Mesodermal cell (in vitro differentiated cells): ENCODE measurements at regions not wholly inside any gene's neighbourhood (a gene's known extent, or its start where the extent isn't known, plus 50 kb on each side); places are given as distances from the start of the nearest gene placed in this dataset.

Experiments
- H3K27ac ChIP-seq: 2 replicates; pipeline ENCODE4 v1.7.0; 2013; ENCODE audit warnings: mild to moderate bottlenecking, low read depth, low read length, moderate library complexity; ENCODE audit not compliant: severe bottlenecking
- H3K36me3 ChIP-seq: 2 replicates; pipeline ENCODE4 v1.7.1; 2013; ENCODE audit warnings: mild to moderate bottlenecking, low read length, moderate library complexity; ENCODE audit not compliant: control insufficient read depth, insufficient read depth
- H3K4me1 ChIP-seq: one replicate; pipeline ENCODE4 v1.7.1; 2013; ENCODE audit warnings: mild to moderate bottlenecking, low read length; ENCODE audit not compliant: insufficient read depth, control insufficient read depth, poor library complexity, severe bottlenecking
- H3K4me3 ChIP-seq: 2 replicates; pipeline ENCODE4 v1.7.0; 2013; ENCODE audit warnings: low read length, control low read depth, mild to moderate bottlenecking; ENCODE audit not compliant: insufficient read depth, poor library complexity, severe bottlenecking; ENCODE audit errors: extremely low read depth
- H3K9me3 ChIP-seq: 2 replicates; pipeline ENCODE4 v1.7.1; 2013; ENCODE audit warnings: mild to moderate bottlenecking, low read length, moderate library complexity; ENCODE audit not compliant: control insufficient read depth
- WGBS, 2 experiments: methylation state at CpG; one replicate each; pipeline ENCODE4 v1.1.5; 2013; ENCODE audit warnings: missing lambda C conversion rate in 2 of 2; ENCODE audit not compliant: insufficient coverage in 2 of 2; 5-methylcytosine and 5-hydroxymethylcytosine counted together

DNA sequence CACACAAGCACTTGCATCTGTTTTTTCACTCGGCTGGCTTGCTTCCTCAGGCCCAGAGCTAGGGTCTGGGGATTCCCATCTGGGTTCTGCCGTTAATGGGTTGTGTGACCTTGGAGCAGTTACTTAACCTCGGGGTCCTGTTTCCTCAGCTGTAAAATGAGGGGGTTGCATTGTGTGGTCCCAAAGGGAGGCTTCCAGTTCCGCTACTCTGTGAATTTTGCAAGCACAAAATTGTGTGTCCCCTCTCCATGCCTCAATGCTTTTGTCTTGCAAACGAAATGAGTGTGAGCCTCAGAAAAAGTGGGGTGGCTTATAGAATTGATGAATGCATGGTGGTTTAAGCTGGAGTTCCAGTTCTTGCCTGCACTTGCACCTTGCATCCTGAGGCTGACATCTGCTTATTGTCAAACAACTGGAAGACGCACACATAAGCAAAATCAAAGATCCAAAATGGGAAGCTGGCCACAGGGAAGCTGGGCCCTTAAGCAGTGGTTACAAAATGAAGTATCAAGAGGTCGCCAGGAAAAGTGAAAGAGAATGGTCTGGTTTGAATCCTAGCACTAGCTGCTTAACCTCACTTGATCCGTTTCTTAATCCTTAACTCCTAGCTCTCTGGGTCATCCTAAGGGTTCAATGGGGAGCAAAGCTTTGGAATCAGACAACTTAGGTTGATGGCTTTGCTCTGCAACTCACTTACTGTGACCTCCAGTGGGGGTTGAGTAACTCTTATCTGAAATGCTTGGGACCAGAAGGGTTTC is 490.6 kb downstream of the DHX35 start:
- Histone ChIP-seq H3K9me3 (no peaks in the 10 kb centered on the region), H3K27ac (no peak overlapping the region), H3K4me1 (no peaks in the 10 kb centered on the region), H3K36me3 (no peaks in the 10 kb centered on the region), H3K4me3 (no peak overlapping the region)
- 82 to 92% methylated on average over 4 to 7 of the region's 8 CpGs for WGBS, 2 experiments

DNA sequence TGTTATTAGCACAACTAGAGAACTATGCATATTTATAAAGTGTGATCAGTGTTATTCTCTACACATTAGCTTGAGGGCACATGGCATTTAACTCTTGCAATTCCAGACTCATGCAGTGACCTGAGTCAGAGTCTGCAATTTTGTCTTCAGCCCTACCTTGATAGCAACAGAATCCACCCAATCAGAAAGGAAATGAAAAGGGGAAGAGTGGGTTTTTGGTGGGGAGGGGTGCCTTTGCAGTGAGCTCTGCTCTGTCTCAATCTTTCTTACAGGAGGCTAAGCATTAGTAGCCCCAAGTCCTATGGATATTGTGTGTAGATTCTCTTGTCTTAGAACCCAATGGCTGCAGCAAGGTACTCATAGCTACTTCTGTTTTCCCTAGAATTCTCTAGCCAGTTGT is 489.2 kb downstream of the DHX35 start:
- H3K4me1 ChIP-seq, result no peaks in the 10 kb centered on the region
- H3K4me3 ChIP-seq, result no peak overlapping the region
- H3K27ac ChIP-seq, result no peak overlapping the region
- H3K9me3 ChIP-seq, result no peaks in the 10 kb centered on the region
- no peaks in the 10 kb centered on the region for H3K36me3 ChIP-seq

DNA sequence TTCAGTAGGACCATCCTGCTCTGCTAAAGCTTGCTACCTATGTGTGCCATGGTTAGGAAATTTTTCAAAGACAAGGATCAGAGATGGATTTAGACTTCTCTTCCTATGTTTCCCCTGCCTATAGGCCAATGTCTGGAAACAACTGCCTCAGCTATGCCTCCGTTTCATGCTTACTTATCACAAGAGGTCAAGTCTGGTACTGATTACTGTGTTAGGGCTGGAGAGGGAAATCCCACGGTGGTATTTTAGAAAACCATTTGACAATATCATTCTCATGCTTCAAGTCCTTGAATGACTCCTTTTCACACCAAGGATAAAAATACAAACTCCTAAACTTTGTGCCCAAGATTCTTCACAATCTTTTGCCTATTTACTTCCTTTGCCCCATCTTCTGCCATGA is 484.3 kb downstream of the DHX35 start:
- Histone ChIP-seq H3K4me3 (no peak overlapping the region), H3K27ac (no peak overlapping the region), H3K9me3 (no peaks in the 10 kb centered on the region), H3K4me1 (no peaks in the 10 kb centered on the region), H3K36me3 (no peaks in the 10 kb centered on the region)
- WGBS, 2 experiments, result no CpG with 5 or more reads among the region's 2 CpGs

- H3K36me3 ChIP-seq, result no peaks in the 10 kb centered on the region
- no peak overlapping the region for H3K27ac ChIP-seq
- WGBS, 2 experiments, result no CpG with 5 or more reads among the region's 1 CpG
- no peak overlapping the region for H3K4me3 ChIP-seq
- H3K4me1 ChIP-seq, result no peaks in the 10 kb centered on the region
- no peaks in the 10 kb centered on the region for H3K9me3 ChIP-seq
These were observed 483.0 kb downstream of the DHX35 start for GRCh38 chr20:39445095-39445494.

GRCh38 chr20:39433466-39433865 is 471.3 kb downstream of the DHX35 start:
- Histone ChIP-seq H3K4me1 (no peaks in the 10 kb centered on the region), H3K4me3 (no peak overlapping the region), H3K9me3 (no peaks in the 10 kb centered on the region), H3K36me3 (no peaks in the 10 kb centered on the region), H3K27ac (no peak overlapping the region)
- WGBS, 2 experiments, result 83% methylated on average over 1 of the region's 1 CpG; no CpG with 5 or more reads in 1 of the 2 experiments

DNA sequence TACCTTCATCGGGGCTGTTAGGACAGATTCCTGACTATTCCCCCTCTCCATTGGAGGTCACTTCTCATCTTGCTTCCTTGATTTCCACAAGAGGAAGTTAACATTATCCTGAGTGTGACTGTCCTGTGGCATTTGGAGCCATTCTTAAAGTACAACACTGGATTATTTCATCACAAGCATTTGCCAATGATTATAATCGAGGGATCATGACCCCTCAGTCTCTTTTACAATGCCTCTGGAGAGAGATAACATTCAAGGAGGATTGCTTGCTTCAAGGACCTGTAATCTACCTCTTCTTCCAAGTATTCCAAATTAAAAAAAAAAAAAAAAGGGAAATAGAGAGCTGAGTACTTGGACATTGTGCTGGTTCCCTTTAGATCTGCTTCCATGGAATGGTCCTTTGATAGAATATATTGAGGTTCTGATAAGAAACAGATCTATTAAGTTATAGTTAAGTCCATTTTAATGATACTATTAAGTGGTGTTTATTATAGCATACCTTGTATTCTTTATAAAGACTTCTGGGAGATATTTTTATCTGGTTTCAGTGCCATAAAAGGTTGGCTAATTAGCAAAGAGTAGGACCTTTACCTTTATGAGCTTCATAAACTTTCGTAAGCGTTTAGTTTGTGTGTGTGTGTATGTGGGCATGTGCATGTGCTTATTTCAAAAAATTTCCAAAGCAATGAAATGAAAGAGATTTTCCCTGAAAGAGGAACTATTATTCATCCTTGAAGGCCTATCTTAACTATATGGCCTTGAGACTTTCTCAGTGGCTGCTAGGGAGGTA is 469.1 kb downstream of the DHX35 start:
- Histone ChIP-seq H3K36me3 (no peaks in the 10 kb centered on the region), H3K4me3 (no peak overlapping the region), H3K9me3 (no peaks in the 10 kb centered on the region), H3K4me1 (no peaks in the 10 kb centered on the region), H3K27ac (no peak overlapping the region)
- WGBS, 2 experiments, result 82% methylated on average over 2 of the region's 4 CpGs; no CpG with 5 or more reads in 1 of the 2 experiments

GRCh38 chr20:39429726-39430125 is 467.6 kb downstream of the DHX35 start:
- H3K27ac ChIP-seq, result no peak overlapping the region
- no CpG with 5 or more reads among the region's 1 CpG for WGBS, 2 experiments

DNA sequence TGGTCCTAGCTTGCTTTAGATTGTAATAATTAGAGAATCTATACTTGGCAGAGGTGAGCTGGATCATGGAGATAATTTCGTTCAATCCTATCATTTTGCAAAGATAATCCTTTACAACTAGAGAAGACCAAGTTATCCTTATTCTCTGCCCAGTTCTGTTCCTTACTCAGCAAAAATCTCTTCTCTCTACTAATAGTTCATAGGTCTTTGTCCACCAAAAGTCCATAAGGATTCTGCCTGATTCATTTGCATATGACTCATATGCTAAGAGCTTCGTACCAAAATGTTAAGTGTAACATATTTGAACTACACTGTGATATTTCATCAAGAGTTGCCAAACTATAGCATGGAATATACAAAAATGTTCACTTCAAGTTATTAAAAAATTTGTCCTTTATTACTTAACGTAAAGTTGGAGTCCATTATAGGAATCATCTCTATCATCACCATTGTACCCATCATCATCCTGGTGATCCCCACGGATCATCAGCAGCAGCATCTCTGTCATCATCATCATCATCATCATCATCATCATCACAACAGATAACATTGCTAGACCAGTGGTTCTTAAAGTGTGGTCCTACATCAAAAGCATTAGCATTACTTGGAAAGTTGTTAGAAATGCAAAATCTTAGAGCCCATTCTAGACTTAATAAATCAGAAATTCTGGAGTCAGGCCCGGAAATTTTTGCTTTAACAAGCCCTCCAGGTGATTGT is 463.0 kb downstream of the DHX35 start:
- 92 to 94% methylated on average over 2 to 3 of the region's 5 CpGs for WGBS, 2 experiments
- H3K4me1 ChIP-seq, result no peaks in the 10 kb centered on the region
- H3K36me3 ChIP-seq, result no peaks in the 10 kb centered on the region

More at GRCh38 chr20:39429726-39430125, 467.6 kb downstream of the DHX35 start:
- no peaks in the 10 kb centered on the region for H3K9me3 ChIP-seq
- no peaks in the 10 kb centered on the region for H3K4me1 ChIP-seq
- H3K36me3 ChIP-seq, result no peaks in the 10 kb centered on the region
- no peak overlapping the region for H3K4me3 ChIP-seq

DNA sequence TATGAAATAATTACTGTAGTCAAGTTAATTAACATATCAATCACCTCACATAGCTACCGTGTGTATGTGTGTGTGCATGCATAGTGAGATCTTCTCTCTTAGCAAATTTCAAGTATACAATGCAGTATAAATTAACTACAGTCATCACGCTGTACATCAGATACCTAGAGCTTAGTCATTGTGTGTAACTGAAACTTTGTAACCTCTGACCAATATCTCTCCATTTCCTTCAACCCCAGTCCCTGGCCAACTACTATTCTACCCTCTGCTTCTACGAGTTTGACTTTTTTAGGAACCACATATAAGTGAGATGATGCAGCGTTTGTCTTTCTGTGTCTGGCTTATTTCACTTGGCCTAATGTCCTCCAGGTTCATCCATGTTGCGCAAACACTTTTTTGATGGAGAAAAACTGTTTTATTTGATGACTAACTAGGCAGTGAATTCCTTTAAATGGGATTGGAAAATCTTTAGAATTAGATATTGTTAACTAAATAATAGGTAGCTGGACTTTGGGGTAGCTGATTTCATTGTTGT is 459.5 kb downstream of the DHX35 start:
- Histone ChIP-seq H3K4me1 (no peaks in the 10 kb centered on the region), H3K27ac (no peak overlapping the region), H3K9me3 (no peaks in the 10 kb centered on the region), H3K4me3 (no peak overlapping the region), H3K36me3 (no peaks in the 10 kb centered on the region)
- 94 to 100% methylated on average over 2 to 3 of the region's 5 CpGs for WGBS, 2 experiments

More for the DNA sequence above, 463.0 kb downstream of the DHX35 start:
- H3K9me3 ChIP-seq, result no peaks in the 10 kb centered on the region
- H3K4me3 ChIP-seq, result no peak overlapping the region
- no peak overlapping the region for H3K27ac ChIP-seq

GRCh38 chr20:39412091-39412490 is 449.9 kb downstream of the DHX35 start:
- Histone ChIP-seq H3K4me1 (no peaks in the 10 kb centered on the region), H3K9me3 (no peaks in the 10 kb centered on the region), H3K36me3 (no peaks in the 10 kb centered on the region), H3K27ac (no peak overlapping the region), H3K4me3 (no peak overlapping the region)
